PC-9 (cell line): ENCODE measurements at regions not wholly inside any gene's neighbourhood (a gene's known extent, or its start where the extent isn't known, plus 50 kb on each side); places are given as distances from the start of the nearest gene placed in this dataset.

Experiments used
- BruUV-seq: library from RNA; stranded (reverse); fragments of 400-500 nt; replicated peaks from 2 replicates; lab custom pipeline; 2021; lab: Mats Ljungman, UMichigan
- CTCF ChIA-PET: fragments of 300-600 bp; sonication (Branson Sonifier 250); formaldehyde crosslinking; loops from one replicate; lab custom pipeline; 2022; ENCODE audit warnings: antibody characterized with exemption; lab: Charles Lee
- POLR2A ChIA-PET: fragments of 300-600 bp; sonication (Branson Sonifier 250); formaldehyde crosslinking; loops from one replicate; lab custom pipeline; 2022; ENCODE audit warnings: antibody characterized with exemption; ENCODE audit not compliant: unreplicated experiment; lab: Charles Lee
- DNase-seq, 2 experiments: peaks; one replicate each; pipeline versions ENCODE4 v3.0.0 to v3.0.0-alpha.2; 2015 to 2022; ENCODE audit warnings: mixed read lengths in 1 of 2
- H2AFZ ChIP-seq: fragments of 200-600 bp; sonication (generic); 2 replicates; pipeline ENCODE4 v1.8.1; 2017; ENCODE audit warnings: antibody characterized with exemption
- H3F3A ChIP-seq: fragments of 200-600 bp; sonication (generic); 2 replicates; pipeline ENCODE4 v1.8.1; 2017; ENCODE audit warnings: antibody characterized with exemption, mild to moderate bottlenecking, low read depth; ENCODE audit not compliant: insufficient read depth
- H3K27ac ChIP-seq: fragments of 200-600 bp; sonication (generic); 2 replicates; pipeline ENCODE4 v1.6.1; 2016; ENCODE audit warnings: mixed run types
- H3K27me3 ChIP-seq: fragments of 200-600 bp; sonication (generic); 2 replicates; pipeline ENCODE4 v1.6.1; 2016; ENCODE audit warnings: low read depth, mixed run types; ENCODE audit not compliant: insufficient read depth
- H3K36me3 ChIP-seq: fragments of 200-600 bp; sonication (generic); 2 replicates; pipeline ENCODE4 v1.6.1; 2016; ENCODE audit warnings: low read depth, mixed run types
- H3K4me1 ChIP-seq: fragments of 200-600 bp; sonication (generic); replicated peaks from 2 replicates; pipeline ENCODE4 v1.6.1; 2016; ENCODE audit warnings: mixed run types; ENCODE audit not compliant: insufficient read depth
- H3K4me2 ChIP-seq: fragments of 200-600 bp; sonication (generic); 2 replicates; pipeline ENCODE4 v1.6.1; 2017; ENCODE audit warnings: mixed run types
- H3K4me3 ChIP-seq: fragments of 200-600 bp; sonication (generic); 2 replicates; pipeline ENCODE4 v1.6.1; 2016; ENCODE audit warnings: mixed run types
- H3K79me2 ChIP-seq: fragments of 200-600 bp; sonication (generic); 2 replicates; pipeline ENCODE4 v1.6.1; 2017; ENCODE audit warnings: low read depth, mixed run types
- H3K9me2 ChIP-seq: fragments of 200-600 bp; sonication (generic); 2 replicates; pipeline ENCODE4 v1.8.1; 2017; ENCODE audit warnings: mild to moderate bottlenecking; ENCODE audit not compliant: insufficient read depth
- H3K9me3 ChIP-seq: fragments of 200-600 bp; sonication (generic); 2 replicates; pipeline ENCODE4 v1.8.1; 2016; ENCODE audit warnings: low read depth; ENCODE audit not compliant: insufficient read depth
- H4K20me1 ChIP-seq: fragments of 200-600 bp; sonication (generic); 2 replicates; pipeline ENCODE4 v1.8.1; 2017; ENCODE audit not compliant: insufficient read depth
- EZH2 ChIP-seq: fragments of 200-600 bp; sonication (generic); IDR thresholded peaks from 2 replicates; pipeline ENCODE4 v1.8.0; 2017; ENCODE audit warnings: antibody characterized with exemption, low read depth
- intact Hi-C: fragments of 100-400 bp; cut with micrococcal nuclease; formaldehyde crosslinking; loops from one replicate; pipeline ENCODE4 v1.10.0; 2022; ENCODE audit not compliant: unreplicated experiment
- TF ChIP-seq, protein P1 (sequence below): fragments of 200-600 bp; sonication (generic); conservative IDR thresholded peaks from 2 replicates; pipeline ENCODE4 v1.6.1; 2017; ENCODE audit warnings: mixed run types, antibody characterized with exemption, mild to moderate bottlenecking, moderate library complexity

DNA sequence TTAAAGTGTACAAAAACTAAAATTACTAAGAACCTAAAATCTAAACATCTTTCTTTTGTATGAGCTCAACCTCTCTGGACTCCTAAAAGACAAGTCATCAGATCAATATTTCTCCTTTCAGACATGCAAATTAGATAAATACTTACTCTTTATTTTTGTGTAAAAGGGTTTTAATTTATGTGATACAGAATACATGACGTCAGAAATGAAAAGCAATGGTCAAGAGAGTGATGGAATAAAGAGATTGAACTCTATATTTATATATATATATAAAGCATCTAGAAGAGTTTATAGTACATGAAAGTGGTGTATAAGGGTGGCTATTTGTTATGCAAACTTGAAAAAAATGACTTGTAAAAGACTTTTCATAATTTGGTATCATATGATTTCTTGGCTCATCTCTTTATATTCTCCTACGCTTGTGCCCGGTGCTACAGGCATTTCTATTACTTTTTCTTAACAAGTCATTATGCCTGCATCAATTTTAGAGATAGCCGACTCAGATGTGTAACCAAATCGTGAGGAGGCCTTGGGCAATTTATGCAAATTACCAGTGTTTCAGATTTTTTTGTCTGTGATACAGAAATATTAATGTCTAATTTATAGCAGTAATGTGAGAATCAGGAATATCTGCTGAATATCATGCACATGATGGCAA is 186.0 kb upstream of the OLFM3 start:
- no peaks in the 10 kb centered on the region for H4K20me1 ChIP-seq
- no TSS peak for BruUV-seq
- H3K9me2 ChIP-seq = no peaks in the 10 kb centered on the region
- no peaks in the 10 kb centered on the region for H3K36me3 ChIP-seq
- H3K27ac ChIP-seq = no peak overlapping the region
- H3K4me2 ChIP-seq = no peak overlapping the region
- H3K4me3 ChIP-seq = no peak overlapping the region
- intact Hi-C loops = no loop called here
- ChIA-PET POLR2A (no interaction called here), CTCF (no interaction called here)
- H3K4me1 ChIP-seq = no peaks in the 10 kb centered on the region
- H3K79me2 ChIP-seq = no peaks in the 10 kb centered on the region
- H3K9me3 ChIP-seq = no peaks in the 10 kb centered on the region
- TF ChIP-seq EZH2 = no peak
- TF ChIP-seq, protein P1, sequence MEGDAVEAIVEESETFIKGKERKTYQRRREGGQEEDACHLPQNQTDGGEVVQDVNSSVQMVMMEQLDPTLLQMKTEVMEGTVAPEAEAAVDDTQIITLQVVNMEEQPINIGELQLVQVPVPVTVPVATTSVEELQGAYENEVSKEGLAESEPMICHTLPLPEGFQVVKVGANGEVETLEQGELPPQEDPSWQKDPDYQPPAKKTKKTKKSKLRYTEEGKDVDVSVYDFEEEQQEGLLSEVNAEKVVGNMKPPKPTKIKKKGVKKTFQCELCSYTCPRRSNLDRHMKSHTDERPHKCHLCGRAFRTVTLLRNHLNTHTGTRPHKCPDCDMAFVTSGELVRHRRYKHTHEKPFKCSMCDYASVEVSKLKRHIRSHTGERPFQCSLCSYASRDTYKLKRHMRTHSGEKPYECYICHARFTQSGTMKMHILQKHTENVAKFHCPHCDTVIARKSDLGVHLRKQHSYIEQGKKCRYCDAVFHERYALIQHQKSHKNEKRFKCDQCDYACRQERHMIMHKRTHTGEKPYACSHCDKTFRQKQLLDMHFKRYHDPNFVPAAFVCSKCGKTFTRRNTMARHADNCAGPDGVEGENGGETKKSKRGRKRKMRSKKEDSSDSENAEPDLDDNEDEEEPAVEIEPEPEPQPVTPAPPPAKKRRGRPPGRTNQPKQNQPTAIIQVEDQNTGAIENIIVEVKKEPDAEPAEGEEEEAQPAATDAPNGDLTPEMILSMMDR = no peak
- no peak overlapping the region for H2AFZ ChIP-seq
- no peak for DNase-seq
- no peaks in the 10 kb centered on the region for H3K27me3 ChIP-seq
- no peaks in the 10 kb centered on the region for H3F3A ChIP-seq

DNA sequence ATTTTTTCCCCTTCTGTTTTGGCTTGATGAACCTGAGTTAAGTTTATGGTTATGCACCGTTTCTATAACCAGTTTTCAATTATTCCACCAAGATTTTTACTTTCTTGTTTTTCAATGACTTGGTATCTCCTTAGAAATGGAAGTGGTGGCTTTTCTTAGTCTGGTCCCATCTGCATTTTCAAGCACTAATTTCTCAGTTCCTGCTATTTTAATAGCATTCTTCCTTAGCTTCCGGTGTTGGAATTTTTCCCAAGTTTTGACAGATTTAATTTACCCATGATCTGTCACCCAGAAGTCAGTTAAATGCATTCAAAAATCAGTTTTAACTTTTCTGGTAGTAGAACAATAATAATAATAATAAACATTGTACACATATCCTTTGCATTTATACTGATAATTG is 184.6 kb upstream of the OLFM3 start:
- Histone ChIP-seq H3K9me2 (no peaks in the 10 kb centered on the region), H3K4me3 (no peak overlapping the region), H3K4me2 (no peak overlapping the region), H4K20me1 (no peaks in the 10 kb centered on the region), H3K36me3 (no peaks in the 10 kb centered on the region), H3K9me3 (no peaks in the 10 kb centered on the region), H3K4me1 (no peaks in the 10 kb centered on the region), H3F3A (no peaks in the 10 kb centered on the region), H3K27ac (no peak overlapping the region), H3K27me3 (no peaks in the 10 kb centered on the region), H2AFZ (no peak overlapping the region), H3K79me2 (no peaks in the 10 kb centered on the region)
- no peak for DNase-seq
- BruUV-seq = no TSS peak
- intact Hi-C loops = no loop called here
- ChIA-PET POLR2A (no interaction called here), CTCF (no interaction called here)
- TF ChIP-seq, protein P1 = no peak
- TF ChIP-seq EZH2 = no peak

DNA sequence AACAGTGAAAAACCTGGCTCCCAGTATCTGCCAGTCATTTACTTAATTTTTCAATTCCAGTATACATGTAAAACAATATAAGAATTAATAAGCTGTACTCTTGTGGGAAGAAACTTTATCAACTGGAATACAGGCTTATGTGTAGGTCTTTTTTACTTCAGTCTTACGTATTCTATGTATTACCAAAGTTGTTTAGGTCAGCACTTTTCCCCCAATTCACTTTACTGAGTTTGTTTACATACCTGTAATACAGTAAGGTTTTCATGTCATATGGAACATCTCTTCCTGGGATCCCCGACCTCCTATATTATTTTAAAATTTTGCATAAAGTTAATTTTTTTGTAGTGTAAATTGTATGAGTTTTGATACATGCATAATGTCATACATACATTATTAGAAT is 181.8 kb upstream of the OLFM3 start:
- Histone ChIP-seq H3K27ac (no peak overlapping the region), H2AFZ (no peak overlapping the region), H3F3A (no peaks in the 10 kb centered on the region), H3K27me3 (no peaks in the 10 kb centered on the region), H3K9me2 (no peaks in the 10 kb centered on the region), H3K4me3 (no peak overlapping the region), H3K79me2 (no peaks in the 10 kb centered on the region), H4K20me1 (no peaks in the 10 kb centered on the region), H3K9me3 (no peaks in the 10 kb centered on the region), H3K4me1 (no peaks in the 10 kb centered on the region), H3K4me2 (no peak overlapping the region), H3K36me3 (no peaks in the 10 kb centered on the region)
- CTCF ChIA-PET = no interaction called here
- no peak for TF ChIP-seq EZH2
- TF ChIP-seq, protein P1 = no peak
- POLR2A ChIA-PET = no interaction called here
- DNase-seq = no peak
- no TSS peak for BruUV-seq
- intact Hi-C loops = no loop called here
